SK-N-SH (cell line): ENCODE measurements at regions not wholly inside any gene's neighbourhood (a gene's known extent, or its start where the extent isn't known, plus 50 kb on each side); places are given as distances from the start of the nearest gene placed in this dataset.

Experiments used
- CTCF ChIA-PET: fragments of 300-600, 350-600 bp; formaldehyde crosslinking; extraction: SDS; loops from one replicate; lab custom pipeline; 2021; lab: Yijun Ruan, JAX
- POLR2A ChIA-PET: fragments of 350-600 bp; sonication (Branson Sonifier 250); formaldehyde crosslinking; extraction: SDS; loops from one replicate; lab custom pipeline; 2020; ENCODE audit warnings: antibody characterized with exemption, inconsistent platforms; lab: Yijun Ruan, JAX
- DNase-seq: peaks from one replicate; pipeline ENCODE4 v3.0.0; 2012
- H2AFZ ChIP-seq: fragments of 200-600 bp; sonication (generic); 2 replicates; pipeline ENCODE4 v1.8.1; 2016; ENCODE audit warnings: antibody characterized with exemption, mild to moderate bottlenecking, low read depth
- H3F3A ChIP-seq: fragments of 200-600 bp; sonication (generic); replicated peaks from 2 replicates; pipeline ENCODE3; 2016; ENCODE audit warnings: antibody characterized with exemption, mild to moderate bottlenecking; ENCODE audit not compliant: insufficient read depth
- H3K27ac ChIP-seq, 2 experiments: fragments of 200-500 bp in 1 of 2; fragments of 200-600 bp in 1 of 2; sonication (Bioruptor generic) in 1 of 2; sonication (generic), shearing (Covaris generic) in 1 of 2; 2 replicates each; pipeline versions ENCODE4 v1.5.1 to v1.6.1; 2014 to 2016; ENCODE audit warnings: low read depth in 2 of 2, inconsistent platforms in 1 of 2, low read length in 1 of 2, mild to moderate bottlenecking in 1 of 2, mixed read lengths in 1 of 2
- H3K27me3 ChIP-seq: fragments of 200-600 bp; sonication (generic), shearing (Covaris generic); 2 replicates; pipeline ENCODE4 v1.6.1; 2016; ENCODE audit warnings: mixed run types; ENCODE audit not compliant: insufficient read depth
- H3K36me3 ChIP-seq, 2 experiments: fragments of 200-500 bp in 1 of 2; fragments of 200-600 bp in 1 of 2; sonication (Bioruptor generic) in 1 of 2; sonication (generic) in 1 of 2; replicated peaks in 1 of 2; 2 replicates each; pipeline versions ENCODE3 to v1.5.1; 2014 to 2016; ENCODE audit warnings: low read length in 1 of 2, mild to moderate bottlenecking in 1 of 2; ENCODE audit not compliant: insufficient read depth in 2 of 2, control insufficient read depth in 1 of 2
- H3K4me1 ChIP-seq, 2 experiments: fragments of 200-500 bp in 1 of 2; fragments of 200-600 bp in 1 of 2; sonication (Bioruptor generic) in 1 of 2; sonication (generic), shearing (Covaris generic) in 1 of 2; 2 replicates each; pipeline versions ENCODE4 v1.5.1 to v1.6.1; 2014 to 2016; ENCODE audit warnings: low read depth in 1 of 2, low read length in 1 of 2, mixed run types in 1 of 2; ENCODE audit not compliant: insufficient read depth in 2 of 2, control insufficient read depth in 1 of 2
- H3K4me2 ChIP-seq: fragments of 200-600 bp; sonication (generic), shearing (Covaris generic); 2 replicates; pipeline ENCODE4 v1.6.1; 2017; ENCODE audit warnings: mixed run types
- H3K4me3 ChIP-seq, 2 experiments: fragments of 200-500 bp in 1 of 2; fragments of 200-600 bp in 1 of 2; sonication (Bioruptor generic) in 1 of 2; sonication (generic), shearing (Covaris generic) in 1 of 2; 2 replicates each; pipeline versions ENCODE4 v1.5.1 to v1.8.1; 2014 to 2016; ENCODE audit warnings: low read depth in 2 of 2, inconsistent platforms in 1 of 2, low read length in 1 of 2, mild to moderate bottlenecking in 1 of 2, mixed read lengths in 1 of 2, moderate library complexity in 1 of 2
- H3K79me2 ChIP-seq: fragments of 200-600 bp; sonication (generic); 2 replicates; pipeline ENCODE4 v1.8.1; 2017; ENCODE audit warnings: mild to moderate bottlenecking; ENCODE audit not compliant: insufficient read depth
- H3K9ac ChIP-seq: fragments of 200-600 bp; sonication (generic); 2 replicates; pipeline ENCODE4 v1.6.1; 2017; ENCODE audit warnings: mixed run types
- H3K9me2 ChIP-seq: fragments of 200-600 bp; sonication (generic); 2 replicates; pipeline ENCODE4 v1.6.1; 2017; ENCODE audit warnings: mixed run types
- H3K9me3 ChIP-seq: fragments of 200-600 bp; sonication (generic); 2 replicates; pipeline ENCODE4 v1.6.1; 2017; ENCODE audit warnings: mixed run types, mild to moderate bottlenecking, moderate library complexity
- H4K20me1 ChIP-seq: fragments of 200-600 bp; sonication (generic); 2 replicates; pipeline ENCODE4 v1.6.1; 2017; ENCODE audit warnings: mild to moderate bottlenecking, mixed run types; ENCODE audit not compliant: insufficient read depth
- EP300 ChIP-seq, 2 experiments: IDR thresholded peaks; 2 replicates each; pipeline versions ENCODE4 v1.4.0 to v1.6.1; 2012; ENCODE audit warnings: borderline replicate concordance in 1 of 2, low read depth in 1 of 2, low read length in 1 of 2
- EZH2phosphoT487 ChIP-seq: fragments of 200-600 bp; sonication (generic); IDR thresholded peaks from 2 replicates; pipeline ENCODE4 v1.6.1; 2017; ENCODE audit warnings: low read depth, mixed run types, mild to moderate bottlenecking, antibody characterized with exemption, moderate library complexity, borderline replicate concordance
- FOSL2 ChIP-seq: IDR thresholded peaks from 2 replicates; pipeline ENCODE4 v1.4.0; 2012; ENCODE audit warnings: low read depth, mild to moderate bottlenecking, moderate library complexity, borderline replicate concordance
- FOXJ3 ChIP-seq: sonication (generic); formaldehyde crosslinking; IDR thresholded peaks from 2 replicates; pipeline ENCODE4 v1.5.1; 2020; ENCODE audit warnings: mild to moderate bottlenecking, missing genetic modification reagents
- FOXM1 ChIP-seq: IDR thresholded peaks from 2 replicates; pipeline ENCODE4 v1.4.0; 2012; ENCODE audit warnings: low read depth, mild to moderate bottlenecking
- GATA2 ChIP-seq: sonication (generic); formaldehyde crosslinking; IDR thresholded peaks from 2 replicates; pipeline ENCODE4 v1.5.0; 2020; ENCODE audit warnings: mild to moderate bottlenecking, missing genetic modification reagents
- MXI1 ChIP-seq: IDR thresholded peaks from 2 replicates; pipeline ENCODE4 v1.6.1; 2012; ENCODE audit warnings: mild to moderate bottlenecking, low read depth, low read length, improper control_type of control experiment
- RFX5 ChIP-seq: IDR thresholded peaks from 2 replicates; pipeline ENCODE4 v1.6.1; 2012; ENCODE audit warnings: mild to moderate bottlenecking, improper control_type of control experiment, low read length
- TCF12 ChIP-seq: IDR thresholded peaks from 2 replicates; pipeline ENCODE4 v1.4.0; 2012
- TEAD4 ChIP-seq: IDR thresholded peaks from 2 replicates; pipeline ENCODE4 v1.4.0; 2012; ENCODE audit warnings: mild to moderate bottlenecking, borderline replicate concordance; ENCODE audit not compliant: insufficient read depth
- WGBS: methylation state at CpG from one replicate; pipeline ENCODE4 v1.1.6; 2017; ENCODE audit warnings: low lambda C conversion rate; 5-methylcytosine and 5-hydroxymethylcytosine counted together
- TF ChIP-seq, protein P1 (sequence below): fragments of 200-600 bp; sonication (generic); IDR thresholded peaks from 2 replicates; pipeline ENCODE4 v1.6.1; 2017; ENCODE audit warnings: antibody characterized with exemption, mild to moderate bottlenecking, moderate library complexity
- TF ChIP-seq, protein P2 (sequence below): IDR thresholded peaks from 2 replicates; pipeline ENCODE4 v1.4.0; 2012; ENCODE audit warnings: low read depth, borderline replicate concordance
- TF ChIP-seq, protein P3 (sequence below): IDR thresholded peaks from 2 replicates; pipeline ENCODE4 v1.4.0; 2012; ENCODE audit warnings: low read depth
- TF ChIP-seq, protein P4 (sequence below): fragments of 150-350 bp; IDR thresholded peaks from 2 replicates; pipeline ENCODE4 v1.6.1; 2016; ENCODE audit warnings: mild to moderate bottlenecking, low read depth, low read length
- TF ChIP-seq, protein P5 (sequence below): IDR thresholded peaks from 2 replicates; pipeline ENCODE4 v1.6.1; 2012; ENCODE audit warnings: mild to moderate bottlenecking, low read depth, low read length, moderate library complexity

DNA sequence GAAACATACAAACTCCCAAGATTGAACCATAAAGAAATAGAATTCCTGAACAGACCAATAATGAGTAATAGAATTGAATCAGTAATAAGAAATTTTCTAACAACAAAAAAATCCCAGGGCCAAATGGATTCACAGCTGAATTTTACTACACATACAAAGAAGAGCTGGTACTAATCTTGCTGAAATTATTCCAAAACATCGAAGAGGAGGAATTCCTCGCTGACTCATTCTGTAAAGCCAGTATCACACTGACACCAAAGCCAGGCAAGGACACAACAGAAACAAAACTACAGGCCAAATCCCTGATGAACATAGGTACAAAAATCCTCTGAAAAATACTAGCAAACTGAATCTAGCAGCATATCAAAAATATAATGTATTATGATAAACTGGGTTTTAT, 367.8 kb upstream of the CLEC14A start:
- no peak for DNase-seq
- 0% methylated on average over 2 of the region's 2 CpGs for WGBS

More for the DNA sequence above, 367.8 kb upstream of the CLEC14A start:
- TF ChIP-seq, protein P1, sequence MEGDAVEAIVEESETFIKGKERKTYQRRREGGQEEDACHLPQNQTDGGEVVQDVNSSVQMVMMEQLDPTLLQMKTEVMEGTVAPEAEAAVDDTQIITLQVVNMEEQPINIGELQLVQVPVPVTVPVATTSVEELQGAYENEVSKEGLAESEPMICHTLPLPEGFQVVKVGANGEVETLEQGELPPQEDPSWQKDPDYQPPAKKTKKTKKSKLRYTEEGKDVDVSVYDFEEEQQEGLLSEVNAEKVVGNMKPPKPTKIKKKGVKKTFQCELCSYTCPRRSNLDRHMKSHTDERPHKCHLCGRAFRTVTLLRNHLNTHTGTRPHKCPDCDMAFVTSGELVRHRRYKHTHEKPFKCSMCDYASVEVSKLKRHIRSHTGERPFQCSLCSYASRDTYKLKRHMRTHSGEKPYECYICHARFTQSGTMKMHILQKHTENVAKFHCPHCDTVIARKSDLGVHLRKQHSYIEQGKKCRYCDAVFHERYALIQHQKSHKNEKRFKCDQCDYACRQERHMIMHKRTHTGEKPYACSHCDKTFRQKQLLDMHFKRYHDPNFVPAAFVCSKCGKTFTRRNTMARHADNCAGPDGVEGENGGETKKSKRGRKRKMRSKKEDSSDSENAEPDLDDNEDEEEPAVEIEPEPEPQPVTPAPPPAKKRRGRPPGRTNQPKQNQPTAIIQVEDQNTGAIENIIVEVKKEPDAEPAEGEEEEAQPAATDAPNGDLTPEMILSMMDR: no peak
- TF ChIP-seq FOXJ3: no peak
- TF ChIP-seq, protein P2, sequence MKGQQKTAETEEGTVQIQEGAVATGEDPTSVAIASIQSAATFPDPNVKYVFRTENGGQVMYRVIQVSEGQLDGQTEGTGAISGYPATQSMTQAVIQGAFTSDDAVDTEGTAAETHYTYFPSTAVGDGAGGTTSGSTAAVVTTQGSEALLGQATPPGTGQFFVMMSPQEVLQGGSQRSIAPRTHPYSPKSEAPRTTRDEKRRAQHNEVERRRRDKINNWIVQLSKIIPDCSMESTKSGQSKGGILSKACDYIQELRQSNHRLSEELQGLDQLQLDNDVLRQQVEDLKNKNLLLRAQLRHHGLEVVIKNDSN: no peak
- no peak for TF ChIP-seq TCF12
- no peak for TF ChIP-seq GATA2 (CRISPR knock-in tag)
- no peak for TF ChIP-seq FOSL2
- TF ChIP-seq, protein P3, sequence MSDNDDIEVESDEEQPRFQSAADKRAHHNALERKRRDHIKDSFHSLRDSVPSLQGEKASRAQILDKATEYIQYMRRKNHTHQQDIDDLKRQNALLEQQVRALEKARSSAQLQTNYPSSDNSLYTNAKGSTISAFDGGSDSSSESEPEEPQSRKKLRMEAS: no peak
- TF ChIP-seq, protein P4, sequence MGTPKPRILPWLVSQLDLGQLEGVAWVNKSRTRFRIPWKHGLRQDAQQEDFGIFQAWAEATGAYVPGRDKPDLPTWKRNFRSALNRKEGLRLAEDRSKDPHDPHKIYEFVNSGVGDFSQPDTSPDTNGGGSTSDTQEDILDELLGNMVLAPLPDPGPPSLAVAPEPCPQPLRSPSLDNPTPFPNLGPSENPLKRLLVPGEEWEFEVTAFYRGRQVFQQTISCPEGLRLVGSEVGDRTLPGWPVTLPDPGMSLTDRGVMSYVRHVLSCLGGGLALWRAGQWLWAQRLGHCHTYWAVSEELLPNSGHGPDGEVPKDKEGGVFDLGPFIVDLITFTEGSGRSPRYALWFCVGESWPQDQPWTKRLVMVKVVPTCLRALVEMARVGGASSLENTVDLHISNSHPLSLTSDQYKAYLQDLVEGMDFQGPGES: no peak
- TF ChIP-seq EZH2phosphoT487: no peak
- no peak for TF ChIP-seq FOXM1
- TF ChIP-seq TEAD4: no peak
- no peak for TF ChIP-seq EP300 (IDR thresholded peaks at IDR 0.05; ENCODE audit: borderline replicate concordance in 1 of 2, low read depth in 1 of 2, low read length in 1 of 2)
- TF ChIP-seq RFX5: no peak
- TF ChIP-seq, protein P5, sequence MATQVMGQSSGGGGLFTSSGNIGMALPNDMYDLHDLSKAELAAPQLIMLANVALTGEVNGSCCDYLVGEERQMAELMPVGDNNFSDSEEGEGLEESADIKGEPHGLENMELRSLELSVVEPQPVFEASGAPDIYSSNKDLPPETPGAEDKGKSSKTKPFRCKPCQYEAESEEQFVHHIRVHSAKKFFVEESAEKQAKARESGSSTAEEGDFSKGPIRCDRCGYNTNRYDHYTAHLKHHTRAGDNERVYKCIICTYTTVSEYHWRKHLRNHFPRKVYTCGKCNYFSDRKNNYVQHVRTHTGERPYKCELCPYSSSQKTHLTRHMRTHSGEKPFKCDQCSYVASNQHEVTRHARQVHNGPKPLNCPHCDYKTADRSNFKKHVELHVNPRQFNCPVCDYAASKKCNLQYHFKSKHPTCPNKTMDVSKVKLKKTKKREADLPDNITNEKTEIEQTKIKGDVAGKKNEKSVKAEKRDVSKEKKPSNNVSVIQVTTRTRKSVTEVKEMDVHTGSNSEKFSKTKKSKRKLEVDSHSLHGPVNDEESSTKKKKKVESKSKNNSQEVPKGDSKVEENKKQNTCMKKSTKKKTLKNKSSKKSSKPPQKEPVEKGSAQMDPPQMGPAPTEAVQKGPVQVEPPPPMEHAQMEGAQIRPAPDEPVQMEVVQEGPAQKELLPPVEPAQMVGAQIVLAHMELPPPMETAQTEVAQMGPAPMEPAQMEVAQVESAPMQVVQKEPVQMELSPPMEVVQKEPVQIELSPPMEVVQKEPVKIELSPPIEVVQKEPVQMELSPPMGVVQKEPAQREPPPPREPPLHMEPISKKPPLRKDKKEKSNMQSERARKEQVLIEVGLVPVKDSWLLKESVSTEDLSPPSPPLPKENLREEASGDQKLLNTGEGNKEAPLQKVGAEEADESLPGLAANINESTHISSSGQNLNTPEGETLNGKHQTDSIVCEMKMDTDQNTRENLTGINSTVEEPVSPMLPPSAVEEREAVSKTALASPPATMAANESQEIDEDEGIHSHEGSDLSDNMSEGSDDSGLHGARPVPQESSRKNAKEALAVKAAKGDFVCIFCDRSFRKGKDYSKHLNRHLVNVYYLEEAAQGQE: no peak
- no peak for TF ChIP-seq MXI1
- POLR2A ChIA-PET: no interaction called here
- no peaks in the 10 kb centered on the region for H3K27me3 ChIP-seq
- H3K9me3 ChIP-seq: no peaks in the 10 kb centered on the region
- H3K9ac ChIP-seq: no peak overlapping the region
- H3K9me2 ChIP-seq: no peaks in the 10 kb centered on the region
- no peaks in the 10 kb centered on the region for H3K36me3 ChIP-seq
- no peak overlapping the region for H3K27ac ChIP-seq
- no peaks in the 10 kb centered on the region for H3K79me2 ChIP-seq
- H3K4me2 ChIP-seq: no peak overlapping the region
- H2AFZ ChIP-seq: no peak overlapping the region
- H3F3A ChIP-seq: no peaks in the 10 kb centered on the region
- H3K4me1 ChIP-seq: no peaks in the 10 kb centered on the region
- no peak overlapping the region for H3K4me3 ChIP-seq
- CTCF ChIA-PET: no interaction called here
- H4K20me1 ChIP-seq: no peaks in the 10 kb centered on the region
